SK-N-MC (cell line): ENCODE measurements at regions not wholly inside any gene's neighbourhood (a gene's known extent, or its start where the extent isn't known, plus 50 kb on each side); places are given as distances from the start of the nearest gene placed in this dataset.

Experiments used
- EZH2 ChIP-seq: fragments of 200-600 bp; sonication (generic); IDR thresholded peaks from one replicate; pipeline ENCODE4 v1.6.1; 2017; ENCODE audit warnings: antibody characterized with exemption
- POLR2AphosphoS5 ChIP-seq: IDR thresholded peaks from 2 replicates; pipeline ENCODE4 v1.6.1; 2012; ENCODE audit warnings: mild to moderate bottlenecking, low read depth, low read length, borderline replicate concordance

DNA sequence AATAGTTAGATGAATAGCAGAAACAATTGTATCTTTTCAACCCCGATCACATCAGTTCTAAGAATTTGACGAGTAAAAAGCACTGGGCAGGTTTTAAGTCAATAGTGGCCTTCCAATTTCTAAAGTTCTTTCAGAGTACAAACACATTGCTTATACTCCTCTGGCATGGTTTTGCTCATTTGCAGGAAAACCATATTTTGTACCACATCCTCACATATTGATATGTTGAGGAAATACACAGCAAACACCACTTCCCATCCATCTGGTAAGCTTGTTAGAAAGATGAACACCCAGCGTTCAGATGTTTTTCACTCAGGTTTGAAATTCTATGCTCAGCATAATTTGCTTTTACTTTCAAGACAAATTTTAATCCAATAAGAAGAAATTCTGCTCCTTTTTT lies 344.6 kb upstream of the ACVR2A start:
- TF ChIP-seq POLR2AphosphoS5 (no peak), EZH2 (no peak)
